Stimulated activated CD4-positive, alpha-beta T cell treated with anti-CD3 and anti-CD28 coated beads, Interleukin-1b, Interleukin-23, amount 100 ng/mL, for 4 hours (primary cell): ENCODE measurements at regions not wholly inside any gene's neighbourhood (a gene's known extent, or its start where the extent isn't known, plus 50 kb on each side); places are given as distances from the start of the nearest gene placed in this dataset.

ENCODE experiments used
- DNase-seq, 2 donors: peaks; one replicate each; pipeline ENCODE4 v3.0.0-alpha.2; 2020; ENCODE audit warnings: low read depth in 2 of 2

DNA sequence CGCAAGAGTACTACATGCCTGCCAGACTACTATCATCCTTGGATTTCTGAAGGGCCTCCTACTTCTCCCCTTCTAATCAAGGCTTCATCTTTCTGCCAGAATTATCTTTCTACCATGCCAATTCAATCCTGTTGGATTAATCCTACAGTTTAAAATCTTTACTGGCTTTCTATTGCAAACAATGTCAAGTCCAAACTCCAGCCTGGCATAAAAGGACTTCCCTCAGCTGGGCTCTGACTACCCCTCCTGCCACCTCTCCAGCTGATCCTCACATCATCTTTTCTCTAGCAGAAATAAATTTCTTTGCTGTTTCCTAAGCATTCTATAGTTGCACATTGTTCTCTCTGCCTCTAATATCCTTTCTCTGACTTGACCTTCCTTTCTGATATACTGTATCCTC, 119.7 kb upstream of the RAD23B start:
- no peak for DNase-seq

DNA sequence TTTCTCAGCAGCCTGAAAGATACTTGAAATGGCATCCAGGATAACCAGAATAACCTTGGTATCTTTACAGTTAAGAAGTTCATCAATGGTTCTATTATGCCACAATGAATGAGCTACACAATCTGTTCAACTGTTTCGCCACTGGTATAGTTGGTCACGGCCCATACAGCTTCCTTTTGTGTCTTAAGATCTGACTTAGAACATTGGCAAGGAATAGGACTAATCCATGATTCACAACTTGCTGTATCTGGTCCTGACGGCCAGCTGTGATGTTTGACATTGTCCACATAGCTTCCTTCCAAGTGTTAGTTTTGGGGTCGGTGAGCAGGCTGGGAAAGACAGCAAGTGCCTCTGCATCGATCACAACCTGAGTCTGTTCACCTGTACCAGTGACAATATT, 113.3 kb upstream of the RAD23B start:
- no peak for DNase-seq

DNA sequence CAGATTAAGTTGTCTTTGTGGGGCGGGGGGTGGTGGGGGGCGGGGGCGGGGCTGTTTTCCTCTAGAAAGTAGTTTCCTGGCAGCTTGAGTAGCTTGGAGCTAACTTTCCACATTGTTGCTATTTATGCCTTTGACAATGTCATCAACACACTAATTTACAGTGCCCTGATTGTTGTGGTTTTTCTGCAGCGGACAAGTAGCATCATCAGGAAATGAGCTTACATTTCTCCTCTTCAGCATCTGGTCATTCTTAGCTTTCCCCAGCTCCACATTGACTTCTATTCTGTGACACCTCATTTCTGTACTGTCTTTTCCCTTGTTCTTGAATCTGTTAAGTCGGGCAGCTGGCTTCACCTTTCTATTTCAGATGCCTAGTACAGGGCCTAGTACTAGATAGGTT, 112.3 kb upstream of the RAD23B start:
- DNase-seq, result no peak

DNA sequence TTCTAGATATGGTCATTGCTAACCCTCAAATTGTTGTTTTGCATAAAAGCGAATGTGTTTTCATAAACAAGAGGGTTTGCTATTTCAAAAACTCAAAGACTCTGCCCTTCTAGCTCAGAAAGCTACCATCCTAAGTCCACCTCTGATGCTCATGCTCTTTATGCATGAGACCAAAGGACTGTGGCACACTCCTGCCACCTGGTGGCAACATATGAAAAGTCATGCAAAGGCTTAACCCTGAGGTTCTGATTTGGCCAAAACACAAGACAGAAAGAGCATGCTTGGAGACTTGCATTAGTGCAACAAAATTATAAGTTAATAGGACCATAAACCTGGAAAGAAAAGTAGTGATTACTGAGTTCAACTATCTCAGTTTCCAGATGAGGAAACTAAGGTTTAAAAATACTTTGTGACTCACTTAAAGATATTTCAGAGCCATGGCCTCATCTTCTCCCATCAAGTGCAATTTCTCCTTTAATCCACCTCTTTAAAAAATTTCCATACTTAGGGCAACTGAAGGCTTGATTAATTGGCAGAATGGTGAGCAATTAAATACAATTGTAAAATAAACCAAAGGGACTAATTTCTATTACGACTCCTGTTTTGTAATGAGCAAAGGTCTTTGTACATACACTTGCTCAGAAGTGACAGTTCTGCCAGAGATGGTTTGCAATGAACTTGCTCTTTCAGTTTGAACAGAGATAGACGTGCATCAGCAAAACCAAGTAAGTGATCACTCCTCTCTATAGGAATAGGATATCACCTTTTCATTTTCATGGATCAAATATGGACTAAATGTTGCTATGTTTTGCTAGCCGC, 110.7 kb upstream of the RAD23B start:
- DNase-seq, result peak; percentile 33 to 43

DNA sequence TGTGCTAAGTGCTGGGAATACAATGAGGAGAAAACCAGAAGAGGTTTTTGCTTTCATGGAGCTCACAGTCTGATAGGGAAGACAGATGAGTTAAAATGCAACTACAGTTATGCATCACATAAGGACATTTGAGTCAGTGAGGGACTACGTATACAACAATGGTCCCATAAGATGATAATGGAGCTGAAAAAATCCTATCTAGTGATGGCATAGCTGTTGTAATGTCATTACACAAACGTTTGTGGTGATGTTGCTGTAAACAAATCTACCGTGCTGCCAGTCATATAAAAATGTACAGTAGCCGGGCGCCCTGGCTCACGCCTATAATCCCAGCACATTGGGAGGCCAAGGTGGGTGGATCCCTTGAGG, 110.1 kb upstream of the RAD23B start:
- DNase-seq, result no peak

DNA sequence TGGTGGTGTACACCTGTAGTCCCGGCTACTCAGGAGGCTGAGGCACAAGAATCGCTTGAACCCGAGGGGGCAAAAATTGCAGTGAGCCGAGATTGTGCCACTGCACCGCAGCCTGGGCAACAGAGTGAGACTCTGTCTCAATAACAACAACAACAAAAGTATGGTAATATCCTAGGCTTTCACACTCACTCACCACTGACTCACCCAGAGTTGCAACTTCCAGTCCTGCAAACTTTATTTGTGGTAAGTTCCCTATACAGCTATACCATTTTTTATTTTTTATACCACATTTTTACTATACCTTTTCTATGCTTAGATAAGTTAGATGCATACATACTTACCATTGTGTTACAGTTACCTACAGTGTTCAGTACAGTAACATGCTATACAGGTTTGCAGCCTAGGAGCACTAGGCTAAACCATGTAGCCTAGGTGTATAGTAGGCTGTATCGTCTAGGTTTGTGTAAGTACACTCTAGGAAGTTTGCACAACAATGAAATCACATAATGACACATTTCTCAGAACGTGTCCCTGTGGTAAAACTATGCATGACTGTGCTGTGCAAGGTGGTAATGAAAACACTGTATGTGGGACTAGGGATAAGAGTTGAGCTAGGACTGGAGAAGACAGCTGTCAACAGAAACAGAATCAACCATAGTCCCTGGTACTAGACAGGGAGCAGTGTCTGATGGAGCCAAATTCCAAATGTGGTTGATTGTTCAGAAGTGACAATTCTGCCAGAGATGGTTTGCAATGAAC, 109.5 kb upstream of the RAD23B start:
- no peak for DNase-seq

DNA sequence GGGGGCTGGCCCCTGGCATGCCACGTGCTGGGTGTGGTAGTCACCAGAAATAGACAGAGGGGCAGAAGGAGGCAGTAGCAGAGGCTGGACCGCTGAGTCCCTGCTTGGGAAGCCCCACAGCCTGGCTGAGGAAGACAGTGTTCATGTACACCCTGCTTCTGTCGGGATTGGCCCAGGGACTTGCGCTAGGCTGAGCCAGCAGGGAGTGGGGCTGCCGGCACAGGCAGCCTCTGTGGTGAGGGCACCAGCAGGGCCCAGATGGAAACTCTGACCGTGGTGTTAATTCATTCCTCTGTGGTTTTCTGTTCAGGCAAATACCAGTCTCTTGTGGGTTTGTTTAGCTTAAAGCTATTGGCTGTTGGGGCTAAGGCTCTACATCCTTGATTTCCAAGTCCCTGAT, 108.6 kb upstream of the RAD23B start:
- DNase-seq, result no peak

DNA sequence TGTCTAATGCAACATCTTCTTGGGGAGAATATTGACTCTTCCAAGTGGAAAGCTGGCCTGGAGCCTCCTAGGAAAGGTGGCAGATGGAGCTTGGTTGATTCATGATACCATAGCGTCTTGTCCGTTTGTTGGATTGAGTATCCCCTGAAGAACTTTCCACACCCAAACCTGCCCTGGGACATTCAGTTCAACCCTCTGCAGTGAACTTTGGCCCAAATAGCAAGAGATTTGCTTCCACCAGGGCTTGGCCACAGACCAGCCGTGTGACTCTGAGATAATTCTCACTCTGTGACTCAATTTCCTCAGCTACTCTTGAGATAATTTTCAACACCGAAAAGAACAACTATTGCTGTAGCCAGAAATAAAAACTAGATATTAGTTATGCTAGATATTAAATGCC, 108.0 kb upstream of the RAD23B start:
- DNase-seq, result no peak

DNA sequence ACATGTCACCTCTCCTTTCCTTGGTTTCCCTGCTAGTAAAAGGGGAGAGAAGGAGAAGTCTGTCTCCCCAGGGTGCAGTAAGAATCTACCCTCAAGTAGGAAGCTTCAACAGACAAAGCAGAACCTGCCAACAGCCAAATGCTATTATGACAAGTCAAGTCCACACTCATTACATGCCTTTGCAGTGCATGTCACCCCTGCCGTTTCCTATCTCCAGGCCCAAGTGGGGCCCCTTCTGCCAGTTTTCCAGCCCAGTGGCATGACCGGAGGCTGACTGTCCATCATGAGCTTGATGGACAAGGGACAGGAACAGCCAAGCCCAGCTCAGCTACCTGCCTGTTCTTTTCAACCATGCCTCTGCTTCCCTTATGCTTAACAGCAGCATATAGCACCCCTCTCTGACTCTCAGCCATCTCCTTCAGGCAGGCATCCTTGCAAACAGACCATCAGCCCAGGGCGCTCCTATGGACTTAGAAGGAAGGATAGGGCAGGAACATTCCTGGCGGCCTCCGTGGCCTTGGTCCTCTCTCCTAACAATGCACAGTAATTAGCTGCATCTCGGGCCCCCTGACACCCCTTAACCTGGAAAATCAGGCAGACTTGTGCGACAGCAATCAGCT, 107.2 kb upstream of the RAD23B start:
- no peak for DNase-seq

DNA sequence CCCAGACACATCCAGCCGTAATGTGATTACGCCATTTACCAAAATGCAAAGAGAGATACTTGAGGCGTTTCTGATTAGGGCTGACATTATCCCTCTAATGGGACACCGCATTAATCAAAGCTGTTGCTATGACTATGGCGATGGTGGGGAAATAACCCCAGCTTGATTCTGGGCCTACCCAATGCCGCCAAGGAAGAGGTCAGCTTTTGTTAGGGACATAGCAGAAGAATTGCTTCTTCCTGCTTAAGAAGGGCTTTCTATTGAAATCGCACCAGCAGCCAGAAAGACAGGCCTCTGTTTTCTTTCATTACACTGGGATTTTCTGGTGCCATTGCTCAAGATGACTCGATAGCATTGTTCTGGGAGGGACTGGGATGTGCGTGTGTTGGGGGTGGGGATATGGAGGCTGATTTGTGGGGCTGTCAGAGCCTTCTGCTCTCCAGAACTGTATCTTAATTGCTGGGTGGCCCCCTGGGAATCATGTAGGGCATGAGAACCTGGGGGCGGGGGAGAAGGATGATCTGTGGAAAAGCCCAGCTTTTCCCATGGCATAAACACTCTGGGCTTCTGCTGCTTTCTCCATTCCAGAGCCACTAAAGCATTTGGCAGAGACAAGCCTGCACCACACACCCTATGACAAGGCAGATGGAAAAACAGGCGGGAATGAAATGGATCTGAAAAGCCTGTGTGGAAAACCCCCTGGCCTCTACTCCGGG, 106.5 kb upstream of the RAD23B start:
- no peak for DNase-seq

DNA sequence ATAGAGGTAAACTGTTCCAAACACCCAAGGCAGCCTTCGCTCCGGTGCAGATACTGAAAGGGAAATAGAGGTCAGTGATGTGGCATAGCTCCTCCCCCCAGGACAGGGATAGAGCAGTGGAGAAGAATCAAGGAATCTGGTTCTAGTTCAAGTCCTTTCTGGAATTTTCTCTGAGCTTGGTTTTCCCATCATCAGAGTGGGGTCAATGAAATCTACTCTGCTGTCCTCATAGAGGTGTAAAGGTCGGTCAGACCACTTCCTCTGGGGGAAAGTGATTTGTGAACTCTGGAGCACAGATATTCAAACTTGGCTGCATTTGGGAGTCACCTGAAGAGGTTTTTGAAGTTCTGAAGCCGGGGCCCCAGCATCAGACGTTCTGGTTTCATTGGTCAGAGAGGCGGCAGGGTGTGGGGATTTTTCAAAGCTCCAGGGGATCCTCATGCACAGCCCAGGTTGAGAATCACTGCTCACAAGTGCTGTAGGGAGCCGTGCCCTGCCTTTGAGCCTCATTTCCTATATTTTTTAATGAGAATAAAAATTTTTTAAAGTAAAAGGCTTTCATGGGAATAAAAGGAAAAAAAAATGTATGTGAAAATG, 105.7 kb upstream of the RAD23B start:
- no peak for DNase-seq

DNA sequence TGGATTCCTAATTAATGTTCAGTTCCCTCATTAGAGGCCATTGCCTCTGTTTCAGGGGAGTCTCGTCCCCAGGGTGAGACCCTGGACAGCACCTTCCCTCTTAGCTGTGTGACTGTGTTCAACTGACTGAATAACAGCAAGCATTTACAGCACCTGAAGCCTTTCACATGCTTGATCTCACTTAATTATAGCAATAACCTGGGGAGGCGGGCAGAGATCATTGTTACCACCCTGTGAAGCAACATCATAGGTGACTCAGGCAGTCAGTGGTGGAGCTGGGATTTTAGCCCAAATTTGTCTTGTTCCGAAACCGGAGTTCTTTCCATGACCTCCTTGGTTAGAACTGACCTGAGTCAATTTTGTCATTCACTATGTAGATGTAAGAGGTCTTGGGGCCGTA, 105.2 kb upstream of the RAD23B start:
- no peak for DNase-seq

DNA sequence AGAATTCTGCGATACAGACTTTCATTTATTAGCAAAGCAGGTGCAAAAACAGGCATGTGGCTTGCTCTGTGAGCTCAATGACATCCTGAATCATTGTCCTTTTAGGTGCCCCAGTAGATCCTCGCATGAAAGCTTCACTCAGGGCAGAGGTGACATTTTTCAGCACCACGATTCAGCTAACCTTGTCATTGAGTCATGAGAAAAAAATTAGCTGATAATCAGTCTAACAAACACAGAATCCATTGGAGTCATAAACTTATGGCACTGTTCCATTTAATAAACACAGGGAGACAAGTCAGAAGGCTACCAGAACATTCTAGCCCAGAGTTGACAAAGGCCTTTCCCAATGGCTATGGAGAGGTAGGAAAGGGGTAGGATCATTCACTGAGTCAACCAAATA, 104.8 kb upstream of the RAD23B start:
- no peak for DNase-seq

DNA sequence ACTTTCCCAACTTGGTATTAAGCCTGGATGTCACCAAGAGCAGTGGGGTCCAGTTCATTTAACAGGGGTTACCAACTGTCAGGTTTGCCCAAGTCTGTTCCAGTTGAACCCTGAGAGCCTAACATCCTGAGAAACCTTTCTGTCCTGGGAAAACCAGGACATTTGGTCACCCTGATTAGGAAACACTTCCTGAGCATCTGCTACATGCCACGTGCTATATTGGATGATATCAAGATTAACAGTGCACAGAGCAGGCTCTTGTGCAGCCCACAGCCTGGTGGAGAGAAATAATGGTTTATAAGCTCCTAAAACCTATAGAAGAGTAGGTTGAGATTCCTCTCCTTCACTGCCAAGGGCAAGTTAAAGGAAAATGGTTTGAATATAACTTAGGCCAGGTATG, 102.9 kb upstream of the RAD23B start:
- DNase-seq, result no peak

DNA sequence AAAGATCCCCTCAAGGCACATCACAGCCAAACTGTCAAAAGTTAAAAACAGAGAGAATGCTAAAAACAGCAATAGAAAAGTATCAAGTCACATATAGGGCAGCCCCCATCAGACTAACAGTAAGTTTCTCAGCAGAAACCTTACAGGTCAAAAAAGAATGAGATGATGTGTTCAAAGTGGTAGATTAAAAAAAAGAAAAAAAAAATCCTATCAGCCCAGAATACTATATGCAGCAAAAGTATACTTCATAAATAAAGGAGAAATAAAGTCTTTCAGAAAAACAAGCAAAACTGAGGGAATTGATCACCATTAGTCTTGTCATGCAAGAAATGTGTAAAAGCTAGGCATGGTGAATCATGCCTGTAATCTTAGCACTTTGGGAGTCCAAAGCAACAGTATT, 99.9 kb upstream of the RAD23B start:
- DNase-seq, result no peak

DNA sequence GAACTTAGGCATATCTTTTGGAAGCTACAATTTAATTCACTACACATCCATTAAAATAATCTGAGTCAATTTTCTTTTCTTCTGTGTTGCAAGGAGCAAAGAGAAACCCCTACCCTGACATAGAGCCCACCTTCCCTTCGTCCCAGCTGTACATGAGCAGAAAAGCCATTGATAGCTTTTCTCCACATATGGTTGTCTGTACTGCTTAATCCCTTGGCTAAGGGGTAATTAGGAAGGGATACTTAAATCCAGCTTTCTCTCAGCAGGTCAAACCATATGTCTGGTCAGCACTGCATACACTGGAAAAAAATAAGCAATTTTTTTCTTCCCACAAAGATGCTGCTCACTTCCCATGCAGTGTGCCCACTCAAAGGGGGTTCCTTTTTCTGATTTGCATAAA, 94.7 kb upstream of the RAD23B start:
- DNase-seq, result no peak

DNA sequence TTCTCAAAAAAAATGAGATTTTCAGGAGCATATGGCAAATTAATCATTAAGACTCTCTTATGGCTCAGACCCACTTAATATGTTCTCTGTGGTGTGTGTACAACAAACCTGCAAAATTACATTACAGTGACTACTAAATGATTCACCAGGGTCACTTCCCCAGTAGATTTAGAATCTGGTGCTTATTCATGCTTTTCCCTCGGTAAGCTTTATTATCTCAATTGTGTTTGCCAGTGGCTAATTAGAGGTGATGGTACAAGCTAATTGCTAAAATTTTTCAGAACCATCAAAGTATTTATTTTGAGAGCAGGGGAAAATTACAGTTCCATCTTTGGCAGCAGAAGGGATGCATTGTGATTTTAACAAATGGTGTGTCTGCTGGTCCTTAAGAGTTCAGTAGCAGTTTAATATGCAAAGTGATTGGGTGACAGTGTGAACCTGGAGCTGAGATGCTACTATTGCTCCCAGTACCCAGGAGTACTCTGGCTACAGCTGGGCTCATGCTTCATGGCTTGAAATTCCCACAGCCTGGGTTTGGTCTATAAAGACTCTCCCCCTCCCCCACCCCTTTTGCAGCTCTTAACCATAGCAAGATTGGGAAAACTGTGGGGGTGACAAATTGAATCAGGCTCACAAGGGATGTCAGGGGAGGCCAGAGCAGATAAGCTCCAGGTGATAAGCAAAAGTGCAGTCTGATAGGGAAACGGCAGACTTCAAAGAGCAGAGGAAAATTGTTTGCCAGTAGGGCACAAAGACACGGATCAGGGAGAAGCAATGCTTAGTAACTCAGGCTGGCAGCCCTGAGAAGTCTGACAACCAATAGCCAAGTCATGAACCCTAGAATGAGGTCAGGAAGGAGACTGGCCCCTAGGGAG, 92.8 kb upstream of the RAD23B start:
- no peak for DNase-seq

DNA sequence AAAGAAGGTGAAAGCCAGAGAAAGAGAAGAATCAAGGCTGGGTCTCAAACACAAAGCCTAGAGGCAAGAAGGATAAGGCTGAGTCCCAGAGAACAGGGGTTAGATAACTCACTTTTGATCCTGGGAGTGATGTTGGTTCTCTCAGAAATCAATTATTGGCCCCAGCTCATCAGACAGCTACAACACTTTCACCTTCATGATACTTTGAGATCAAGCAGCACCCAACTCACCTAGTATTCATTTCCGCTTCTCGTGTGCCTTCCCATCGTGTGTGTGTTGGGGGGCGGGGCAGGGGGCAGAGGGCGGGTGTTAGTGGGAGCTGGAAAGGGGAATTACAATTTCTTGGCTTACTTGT, 92.2 kb upstream of the RAD23B start:
- DNase-seq, result no peak

DNA sequence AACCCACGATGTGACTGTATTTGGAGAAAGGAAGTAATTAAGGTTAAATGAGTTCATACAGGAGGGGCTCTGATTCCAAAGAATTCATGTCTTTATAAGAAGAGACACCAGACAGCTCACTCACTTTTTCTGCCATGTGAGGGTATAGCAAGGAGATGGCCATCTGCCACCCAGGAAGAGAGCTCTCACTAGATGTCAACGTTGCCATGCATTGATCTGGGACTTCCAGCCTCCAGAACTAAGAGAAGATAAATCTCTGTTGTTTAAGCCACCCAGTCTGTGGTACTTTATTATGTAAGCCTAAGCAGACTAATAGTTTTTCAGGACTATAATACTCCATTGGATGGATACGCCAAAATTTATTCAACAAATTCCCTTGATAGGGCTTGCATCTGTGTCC, 89.8 kb upstream of the RAD23B start:
- DNase-seq, result no peak

DNA sequence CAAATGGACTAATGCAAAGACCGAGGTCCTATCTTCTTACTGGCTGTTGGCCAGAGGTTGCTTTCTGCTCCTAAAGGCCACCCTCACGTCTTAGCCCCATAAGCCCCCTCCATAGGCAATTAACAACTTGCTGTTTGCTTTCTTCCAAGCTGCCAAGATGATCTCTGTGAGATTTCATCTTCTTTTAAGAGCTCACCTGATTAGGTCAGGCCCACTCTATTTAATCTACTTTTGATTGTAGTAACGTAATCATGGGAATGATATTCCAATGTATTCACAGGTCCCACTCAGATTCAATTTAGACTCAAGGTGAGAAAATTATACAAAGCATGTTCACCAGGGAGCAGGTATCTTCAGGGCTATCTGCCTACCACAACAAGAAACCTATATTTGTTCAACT, 84.4 kb upstream of the RAD23B start:
- no peak for DNase-seq

DNA sequence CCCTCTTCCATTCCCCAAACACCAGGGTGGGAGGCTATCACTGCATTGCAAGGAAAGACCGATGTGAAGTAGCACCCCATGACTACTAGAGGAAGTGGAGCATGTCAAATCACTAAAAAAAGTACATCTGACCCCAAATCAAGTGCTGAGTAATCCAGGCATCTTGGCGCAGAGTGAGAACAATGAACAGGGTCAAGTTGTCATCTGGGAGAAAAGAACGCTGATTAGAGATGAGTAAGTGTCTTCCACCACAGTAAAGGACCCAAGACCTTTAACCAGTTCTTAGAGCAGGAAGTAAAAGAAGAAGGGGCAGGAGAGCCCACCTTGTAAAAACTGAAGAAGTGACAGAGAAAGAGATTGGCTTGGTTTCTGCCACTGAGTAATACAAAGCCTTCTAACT, 75.0 kb upstream of the RAD23B start:
- DNase-seq, result no peak
